ENCODE measurements at regions not wholly inside any gene's neighbourhood (a gene's known extent, or its start where the extent isn't known, plus 50 kb on each side); places are given as distances from the start of the nearest gene placed in this dataset.
A peak's percentile ranks its signal among the peaks of the same experiment; 100 is the strongest.

- TF ChIP-seq CTCF (IDR thresholded peaks at IDR 0.05; ENCODE audit: low read depth, low read length) = peak; percentile 61
- no peak for TF ChIP-seq POLR2A (IDR thresholded peaks at IDR 0.05; ENCODE audit: extremely low read depth, insufficient read length)
These were observed 74.2 kb upstream of the PROK2 start for GRCh38 chr3:71859123-71859519.
